HG03066 (cell line): ENCODE measurements at regions not wholly inside any gene's neighbourhood (a gene's known extent, or its start where the extent isn't known, plus 50 kb on each side); places are given as distances from the start of the nearest gene placed in this dataset.

Experiments used
- ATAC-seq: cut with Tn5 transposase; IDR thresholded peaks from one replicate; pipeline ENCODE4 v1.9.1; 2021; ENCODE audit warnings: low read depth; ENCODE audit not compliant: unreplicated experiment

- no peak for ATAC-seq
Measured at GRCh38 chr13:40231751-40232150, 434.7 kb downstream of the FOXO1 start.

GRCh38 chr13:40232311-40233040, 434.0 kb downstream of the FOXO1 start:
- ATAC-seq = no peak

- ATAC-seq = no peak
Measured at GRCh38 chr13:40233731-40234195, 432.7 kb downstream of the FOXO1 start.

- no peak for ATAC-seq
Measured at GRCh38 chr13:40235160-40235796, 431.2 kb downstream of the FOXO1 start.

DNA sequence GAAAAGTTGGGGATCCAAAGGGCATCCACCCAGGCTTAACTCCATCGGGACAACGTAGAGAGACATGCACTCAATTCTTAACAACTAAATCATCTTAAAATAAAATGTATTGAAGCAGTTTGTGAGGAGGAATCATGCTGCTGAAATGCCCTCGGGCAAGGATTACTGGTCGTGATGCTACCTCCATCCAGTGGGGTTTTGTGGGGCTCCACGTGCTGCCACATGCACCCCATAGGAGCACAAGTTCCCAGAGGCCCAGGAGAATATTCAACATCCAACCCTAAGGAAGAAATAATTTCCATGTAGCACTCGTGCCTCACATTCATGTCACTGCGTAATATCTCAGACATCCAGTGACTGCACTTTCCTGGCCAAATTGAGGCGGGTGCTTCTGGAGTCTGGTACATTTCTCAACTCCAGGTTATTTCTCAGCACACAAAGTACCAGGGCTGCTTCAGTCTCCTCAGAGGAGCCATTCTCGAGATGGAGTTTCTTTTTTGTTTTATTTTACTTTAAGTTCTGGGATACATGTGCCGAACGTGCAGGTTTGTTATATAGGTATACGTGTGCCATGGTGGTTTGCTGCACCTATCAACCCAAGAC, 429.8 kb downstream of the FOXO1 start:
- no peak for ATAC-seq

DNA sequence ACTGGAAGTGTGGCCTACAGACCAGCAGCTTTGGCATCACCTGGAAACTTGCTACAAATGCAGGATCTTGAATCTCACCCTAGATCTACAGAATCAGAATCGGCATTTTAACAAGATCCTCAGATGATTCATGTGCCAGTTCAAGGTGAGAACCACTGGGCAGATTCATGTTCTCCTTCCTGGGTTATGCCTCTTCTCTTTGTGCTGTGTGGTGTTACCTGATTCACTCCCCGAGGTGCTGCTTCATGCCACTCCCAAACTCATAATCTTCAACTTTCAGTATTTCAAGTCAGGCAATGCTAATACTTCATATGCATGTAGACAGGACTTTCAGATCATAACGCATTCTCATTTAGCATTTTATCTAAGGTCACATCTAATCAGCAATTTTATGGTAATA, 427.7 kb downstream of the FOXO1 start:
- ATAC-seq = no peak

GRCh38 chr13:40240293-40240692, 426.1 kb downstream of the FOXO1 start:
- no peak for ATAC-seq

DNA sequence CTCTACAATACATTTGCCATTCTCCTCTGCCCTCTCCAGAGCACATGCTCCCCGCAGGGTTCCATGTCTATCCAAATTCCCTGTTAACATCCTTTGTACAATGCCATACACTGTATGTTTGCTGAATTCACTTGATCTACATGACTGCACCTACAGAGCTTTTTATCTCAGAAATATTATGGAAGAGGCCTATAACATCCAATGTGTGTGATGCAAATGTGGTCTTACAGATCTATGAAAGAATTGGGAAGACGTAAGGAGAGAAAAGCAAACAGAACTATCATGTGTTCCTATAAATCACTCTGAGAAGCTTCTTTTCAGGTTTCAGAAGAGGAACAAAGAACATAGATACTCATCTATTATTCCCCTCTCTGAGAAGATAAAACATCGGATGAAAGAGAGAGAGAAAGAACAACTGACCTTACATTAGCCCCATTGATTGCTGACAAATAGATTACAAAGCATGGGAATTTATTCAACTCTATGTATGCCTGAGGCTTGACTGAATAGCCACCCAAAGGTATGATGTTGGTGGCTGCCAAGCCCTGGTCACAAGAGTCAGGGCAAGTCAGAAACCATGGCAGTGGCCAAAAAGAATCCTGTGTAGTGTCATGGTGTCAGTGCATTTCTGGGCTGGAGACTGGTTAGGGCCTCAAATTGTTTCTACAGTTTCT, 425.2 kb downstream of the FOXO1 start:
- no peak for ATAC-seq

DNA sequence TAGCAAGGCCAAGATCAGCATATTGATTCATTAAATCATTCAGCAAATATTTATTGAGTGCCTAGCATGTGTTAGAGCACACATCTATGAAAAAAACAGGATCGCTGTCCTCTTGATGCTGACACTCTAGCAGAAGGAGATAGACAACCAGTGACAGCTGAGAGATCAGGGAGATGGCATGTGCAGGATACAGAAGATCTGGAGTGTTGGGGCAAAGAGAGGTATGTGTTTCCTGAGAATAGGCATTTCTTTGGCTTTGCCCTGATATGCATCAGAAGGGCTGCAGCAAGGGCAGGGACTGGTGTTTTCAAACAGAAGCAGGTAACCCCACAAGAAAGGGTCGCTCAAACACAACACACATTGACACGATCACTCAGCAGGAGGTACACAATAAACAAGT, 423.4 kb downstream of the FOXO1 start:
- no peak for ATAC-seq

DNA sequence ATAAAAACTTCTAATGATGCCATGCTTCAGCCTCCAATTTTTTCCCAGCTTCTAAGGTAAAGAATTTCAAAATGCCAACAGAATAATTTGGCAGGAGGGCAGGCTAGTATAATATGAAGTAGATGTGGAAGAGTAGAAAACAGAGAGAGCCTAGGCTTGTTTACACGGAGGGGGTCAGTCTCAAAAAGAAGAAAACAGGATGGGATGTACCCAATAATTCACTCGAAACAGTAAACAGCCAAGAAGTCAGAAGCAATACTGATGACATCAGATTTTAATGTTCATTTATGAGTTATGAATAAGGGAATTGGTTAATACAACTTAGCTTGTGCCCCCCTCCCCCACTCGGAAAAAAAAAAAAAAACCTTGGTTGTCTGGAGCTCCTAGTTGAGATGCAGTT, 422.5 kb downstream of the FOXO1 start:
- no peak for ATAC-seq

DNA sequence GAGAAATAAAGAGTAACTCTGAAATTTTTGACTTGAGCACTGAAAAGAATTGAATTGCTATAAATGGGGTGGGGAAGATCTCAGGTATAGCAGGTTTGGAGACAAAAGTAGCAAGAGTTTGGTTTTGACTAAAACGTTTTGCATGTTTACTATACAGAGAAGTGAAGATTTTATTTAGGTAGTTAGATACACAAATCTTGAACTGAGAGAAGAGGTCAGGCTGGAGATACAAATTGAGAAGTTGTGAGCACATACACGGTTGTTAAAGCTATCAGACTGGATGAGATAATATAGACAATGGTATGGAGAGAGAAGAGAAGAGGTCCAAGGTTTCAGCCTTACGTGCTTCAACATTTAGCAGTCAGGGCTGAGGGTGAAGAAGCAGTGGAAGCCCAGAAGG, 420.9 kb downstream of the FOXO1 start:
- ATAC-seq = no peak

- ATAC-seq = no peak
Measured at GRCh38 chr13:40247845-40248244, 418.6 kb downstream of the FOXO1 start.

DNA sequence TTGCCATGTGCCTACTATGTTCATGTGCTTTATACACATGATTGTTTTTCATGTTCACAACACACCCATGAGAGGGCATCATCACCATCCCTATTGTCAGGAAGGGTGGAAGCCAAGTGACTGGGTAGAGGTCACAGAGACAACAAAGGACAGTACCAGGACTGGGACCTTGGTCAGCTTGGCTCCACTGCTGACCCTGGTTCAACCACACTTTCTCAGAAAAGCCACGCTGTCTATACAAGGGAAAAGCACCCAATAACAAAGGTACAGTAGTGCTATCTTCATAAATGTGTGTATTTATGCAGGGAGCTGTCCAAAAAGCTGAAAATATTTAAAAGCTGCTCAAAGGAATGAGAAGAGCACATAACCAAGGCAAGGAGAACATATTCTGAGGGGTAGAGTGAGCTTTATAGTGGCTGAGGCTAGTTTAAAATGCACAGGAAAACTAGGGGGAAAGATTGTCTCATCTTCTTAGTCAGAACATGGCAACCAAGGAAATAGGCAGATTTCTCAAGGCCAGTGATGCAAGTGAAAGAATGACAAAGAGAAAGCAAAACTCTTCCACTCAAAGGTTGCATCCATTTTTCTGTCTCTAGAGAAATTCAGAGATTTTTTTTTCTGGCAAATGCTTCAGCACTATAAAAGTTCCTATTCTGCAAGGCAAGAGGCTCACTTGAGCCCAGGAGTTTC, 415.0 kb downstream of the FOXO1 start:
- ATAC-seq = no peak

- no peak for ATAC-seq
Measured at GRCh38 chr13:40252241-40252640, 414.2 kb downstream of the FOXO1 start.

- no peak for ATAC-seq
Measured at GRCh38 chr13:40252676-40253075, 413.8 kb downstream of the FOXO1 start.

GRCh38 chr13:40254394-40254793, 412.0 kb downstream of the FOXO1 start:
- no peak for ATAC-seq

- ATAC-seq = no peak
Measured at GRCh38 chr13:40255551-40255950, 410.9 kb downstream of the FOXO1 start.

DNA sequence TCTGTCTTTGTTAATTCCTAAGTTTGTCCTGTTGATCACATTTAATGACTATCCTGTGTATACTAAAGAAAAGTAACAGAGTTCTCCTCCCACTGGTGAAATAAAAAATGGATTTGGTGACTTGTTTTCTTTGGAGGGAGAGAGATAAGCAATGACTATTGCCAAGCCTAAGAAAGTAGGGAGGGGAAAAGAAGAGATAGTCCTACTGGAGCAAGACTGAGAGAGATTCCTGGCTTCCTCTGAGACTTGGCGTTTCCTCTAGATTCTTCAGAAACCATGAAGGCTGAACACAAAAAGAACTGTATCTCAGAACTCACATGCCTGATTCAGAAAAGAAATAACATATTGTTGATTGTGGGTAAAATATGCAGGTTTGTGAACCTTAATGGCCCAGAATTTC, 406.5 kb downstream of the FOXO1 start:
- no peak for ATAC-seq

DNA sequence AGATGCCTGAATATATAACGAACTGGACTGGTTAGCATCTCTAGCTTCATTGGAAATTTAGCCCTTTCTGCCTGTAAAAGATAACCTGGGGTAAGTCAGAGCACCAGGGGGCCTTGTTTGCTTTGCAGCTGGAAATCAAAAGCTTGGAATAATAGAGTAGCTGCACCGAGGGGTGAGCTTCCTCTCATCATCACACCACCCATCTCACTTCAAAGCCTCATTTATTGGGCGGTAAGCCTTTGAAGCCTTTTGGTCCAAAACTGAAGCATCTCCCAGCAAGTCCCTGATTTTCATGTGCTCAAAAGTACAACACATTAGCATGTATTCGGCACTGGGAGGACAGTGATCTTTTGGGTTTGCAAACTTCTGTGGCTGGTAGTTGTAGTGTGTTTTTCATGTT, 405.1 kb downstream of the FOXO1 start:
- ATAC-seq = no peak

DNA sequence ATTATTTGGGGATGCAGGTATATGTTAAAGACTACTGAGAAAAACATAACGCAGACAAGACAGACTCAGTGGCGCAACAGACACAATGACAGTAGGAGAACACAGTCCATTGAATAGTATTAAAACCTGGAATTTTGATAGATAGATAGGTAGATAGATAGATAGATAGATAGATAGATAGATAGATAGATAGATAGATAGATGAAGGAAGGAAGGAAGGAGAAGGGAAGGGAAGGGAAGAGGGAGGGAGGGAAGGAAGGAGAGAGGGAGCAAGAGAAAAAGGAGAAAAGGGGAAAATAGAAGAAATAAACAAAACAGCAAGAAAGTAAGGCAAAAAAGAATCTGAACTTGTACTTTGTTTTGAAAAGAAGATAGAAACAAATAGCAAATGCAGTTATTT, 404.5 kb downstream of the FOXO1 start:
- ATAC-seq = no peak

GRCh38 chr13:40269086-40269485, 397.4 kb downstream of the FOXO1 start:
- no peak for ATAC-seq
